ENCODE measurements at regions not wholly inside any gene's neighbourhood (a gene's known extent, or its start where the extent isn't known, plus 50 kb on each side); places are given as distances from the start of the nearest gene placed in this dataset.
"Not testable (repeated sequence)": the region's sequence is repeated elsewhere in the genome, so short reads cannot be mapped to it uniquely, and the experiment has no call there.

DNA sequence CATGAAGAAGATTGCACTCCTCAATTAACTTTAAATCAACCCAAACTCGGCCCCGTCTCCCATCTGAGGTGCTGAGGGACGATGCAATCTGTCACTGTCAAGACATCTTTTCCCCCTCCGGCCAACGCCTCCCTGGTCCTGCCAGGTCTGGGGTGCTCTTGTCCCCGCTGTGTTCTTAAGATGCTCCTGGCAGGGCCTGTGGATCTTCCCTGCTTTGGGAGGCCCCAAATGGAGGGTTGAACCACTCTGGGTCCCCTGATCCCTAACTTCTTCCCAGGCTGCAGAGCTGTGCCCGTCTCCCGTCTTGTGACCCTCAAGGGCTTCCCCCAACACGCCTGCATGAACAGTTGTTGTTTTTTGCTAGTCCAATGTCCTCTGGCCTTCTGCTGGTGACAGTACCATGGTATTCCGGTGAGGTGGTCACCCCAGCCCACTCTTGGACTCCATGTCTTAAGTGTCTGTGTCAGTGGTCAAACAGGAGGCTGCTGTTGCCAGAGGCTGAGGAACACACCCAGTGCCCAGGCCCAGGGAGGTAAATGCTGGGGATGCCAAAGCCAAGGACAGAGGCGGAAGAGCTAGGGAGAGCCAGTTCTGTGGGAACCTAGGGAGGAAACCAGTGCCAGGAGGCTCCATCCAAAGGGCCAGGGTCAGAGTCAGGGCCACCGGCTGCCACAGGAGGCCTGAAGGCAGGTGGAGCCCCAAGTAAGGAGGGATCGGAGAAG is 70.6 kb upstream of the SHANK2 start:
- DNase-seq (no peak), ATAC-seq (no peak)
- no peak overlapping the region for H3K27ac Mint-ChIP-seq
- H3K27me3 ChIP-seq (ENCODE audit: control insufficient read depth in 2 of 2, insufficient read depth in 2 of 2, low read length in 2 of 2), result no peaks in the 10 kb centered on the region
- ChIA-PET CTCF (no interaction called here), POLR2A (no interaction called here)
- H3K4me3 ChIP-seq (ENCODE audit: low read length), result no peak overlapping the region
- peaks cover 0 to 14% (median 6%) of the 10 kb centered on the region in 11 donors for H3K9me3 Mint-ChIP-seq
- H3K36me3 Mint-ChIP-seq, result peaks cover 0 to 15% (median 0%) of the 10 kb centered on the region in 5 donors
- intact Hi-C loops (cut with micrococcal nuclease), result no loop called here
- H3K4me3 Mint-ChIP-seq, result no peak overlapping the region
- no peaks in the 10 kb centered on the region for H3K4me1 ChIP-seq (ENCODE audit: control insufficient read depth in 2 of 2, insufficient read depth in 2 of 2, low read length in 2 of 2)
- peaks cover 2 to 53% (median 29%) of the 10 kb centered on the region in 5 donors for H3K27me3 Mint-ChIP-seq
- H3K9me3 ChIP-seq (ENCODE audit: control insufficient read depth in 2 of 3, low read length in 3 of 3), result no peaks in the 10 kb centered on the region
- no peaks in the 10 kb centered on the region for H3K4me1 Mint-ChIP-seq
- no peaks in the 10 kb centered on the region for H3K36me3 ChIP-seq (ENCODE audit: control insufficient read depth in 2 of 3, insufficient read depth in 3 of 3, low read length in 3 of 3)
- no peak overlapping the region for H3K27ac ChIP-seq (ENCODE audit: low read depth, low read length)

DNA sequence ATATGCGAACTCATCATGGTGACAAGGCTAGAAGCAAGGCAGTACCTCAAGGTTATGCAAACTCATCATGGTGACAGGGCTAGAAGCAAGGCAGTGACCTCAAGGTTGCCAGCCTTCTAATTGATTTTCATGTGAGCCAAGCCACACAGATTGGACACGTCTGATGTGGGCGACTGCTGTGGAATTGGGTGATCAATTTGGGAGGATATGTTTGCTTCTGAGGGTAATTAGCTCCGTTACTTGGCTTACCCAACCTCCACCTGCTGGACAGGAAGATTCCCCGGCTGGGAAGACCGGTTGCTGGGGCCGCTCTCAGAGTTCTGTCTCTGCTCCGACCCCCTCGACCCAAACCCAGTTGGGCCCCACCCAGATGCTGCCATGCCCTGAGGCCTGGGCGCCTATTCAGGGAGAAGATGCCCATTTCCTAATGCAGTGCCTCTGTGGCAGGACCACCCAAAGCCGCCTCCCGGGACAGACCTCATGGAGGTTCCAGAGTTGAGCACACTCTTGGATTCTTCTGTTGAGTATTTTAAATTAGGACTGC is 69.9 kb upstream of the SHANK2 start:
- CTCF ChIA-PET, result no interaction called here
- peaks cover 2 to 59% (median 29%) of the 10 kb centered on the region in 5 donors for H3K27me3 Mint-ChIP-seq
- intact Hi-C loops (cut with micrococcal nuclease), result no loop called here

DNA sequence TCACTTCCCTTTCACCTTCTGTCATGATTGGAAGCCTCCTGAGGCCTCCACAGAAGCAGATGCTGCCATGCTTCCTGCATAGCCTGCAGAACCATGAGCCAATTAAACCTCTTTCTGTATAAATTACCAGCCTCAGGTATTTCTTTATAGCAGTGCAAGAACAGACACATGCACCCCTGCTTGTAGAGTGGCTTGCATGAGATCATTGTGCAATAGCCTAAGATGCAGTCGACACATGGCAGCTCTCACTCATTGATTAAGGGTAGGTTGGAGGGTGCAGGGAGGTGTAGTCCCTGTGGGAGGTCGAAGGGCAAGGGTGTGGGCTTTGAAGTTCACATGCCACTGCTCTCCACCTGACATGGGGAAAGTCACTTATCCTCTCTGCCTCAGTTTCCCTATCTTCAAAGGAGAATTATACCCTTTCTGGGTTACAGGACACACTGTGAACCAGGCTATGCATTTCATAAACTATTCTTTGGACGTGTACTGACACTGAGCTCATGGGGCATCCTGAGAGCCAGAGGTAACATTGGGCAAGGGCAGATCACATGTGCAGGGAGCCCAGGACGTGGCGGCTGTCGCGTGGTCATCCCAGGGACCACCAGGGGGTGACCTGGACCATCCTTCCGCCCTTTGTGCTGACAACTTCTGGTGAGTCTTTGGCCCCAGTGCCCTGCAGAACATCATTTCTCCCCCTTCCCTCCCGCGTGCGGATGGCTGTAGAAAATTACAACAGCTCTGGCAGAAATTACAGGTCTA is 69.2 kb upstream of the SHANK2 start:
- Histone ChIP-seq H3K36me3 (ENCODE audit: control insufficient read depth in 2 of 3, insufficient read depth in 3 of 3, low read length in 3 of 3) (no peaks in the 10 kb centered on the region), H3K4me1 (ENCODE audit: control insufficient read depth in 2 of 2, insufficient read depth in 2 of 2, low read length in 2 of 2) (no peaks in the 10 kb centered on the region), H3K27me3 (ENCODE audit: control insufficient read depth in 2 of 2, insufficient read depth in 2 of 2, low read length in 2 of 2) (no peaks in the 10 kb centered on the region), H3K4me3 (ENCODE audit: low read length) (no peak overlapping the region), H3K27ac (ENCODE audit: low read depth, low read length) (no peak overlapping the region), H3K9me3 (ENCODE audit: control insufficient read depth in 2 of 3, low read length in 3 of 3) (no peaks in the 10 kb centered on the region)
- H3K27ac Mint-ChIP-seq, result no peak overlapping the region
- H3K9me3 Mint-ChIP-seq, result peaks cover 0 to 24% (median 12%) of the 10 kb centered on the region in 11 donors
- H3K36me3 Mint-ChIP-seq, result peaks cover 0 to 19% (median 0%) of the 10 kb centered on the region in 5 donors
- ATAC-seq (no peak), DNase-seq (no peak)
- H3K4me1 Mint-ChIP-seq, result no peaks in the 10 kb centered on the region
- no peak overlapping the region for H3K4me3 Mint-ChIP-seq
- peaks cover 2 to 59% (median 29%) of the 10 kb centered on the region in 5 donors for H3K27me3 Mint-ChIP-seq
- CTCF ChIA-PET, result no interaction called here
- intact Hi-C loops (cut with micrococcal nuclease), result no loop called here
- POLR2A ChIA-PET, result no interaction called here

More for the DNA sequence above, 69.9 kb upstream of the SHANK2 start:
- Mint-ChIP-seq H3K4me3 (no peak overlapping the region), H3K36me3 (peaks cover 0 to 19% (median 0%) of the 10 kb centered on the region in 5 donors), H3K9me3 (peaks cover 0 to 20% (median 10%) of the 10 kb centered on the region in 11 donors), H3K27ac (no peak overlapping the region), H3K4me1 (no peaks in the 10 kb centered on the region)
- Histone ChIP-seq H3K9me3 (ENCODE audit: control insufficient read depth in 2 of 3, low read length in 3 of 3) (no peaks in the 10 kb centered on the region), H3K27me3 (ENCODE audit: control insufficient read depth in 2 of 2, insufficient read depth in 2 of 2, low read length in 2 of 2) (no peaks in the 10 kb centered on the region), H3K36me3 (ENCODE audit: control insufficient read depth in 2 of 3, insufficient read depth in 3 of 3, low read length in 3 of 3) (no peaks in the 10 kb centered on the region), H3K4me1 (ENCODE audit: control insufficient read depth in 2 of 2, insufficient read depth in 2 of 2, low read length in 2 of 2) (no peaks in the 10 kb centered on the region), H3K4me3 (ENCODE audit: low read length) (no peak overlapping the region), H3K27ac (ENCODE audit: low read depth, low read length) (no peak overlapping the region)
- DNase-seq (no peak), ATAC-seq (no peak)
- POLR2A ChIA-PET, result no interaction called here

GRCh38 chr11:71316701-71317100 is 64.3 kb upstream of the SHANK2 start:
- Histone ChIP-seq H3K27ac (ENCODE audit: low read depth, low read length) (no peak overlapping the region), H3K9me3 (ENCODE audit: control insufficient read depth in 2 of 3, low read length in 3 of 3) (no peaks in the 10 kb centered on the region), H3K4me1 (ENCODE audit: control insufficient read depth in 2 of 2, insufficient read depth in 2 of 2, low read length in 2 of 2) (no peaks in the 10 kb centered on the region), H3K4me3 (ENCODE audit: low read length) (no peak overlapping the region), H3K27me3 (ENCODE audit: control insufficient read depth in 2 of 2, insufficient read depth in 2 of 2, low read length in 2 of 2) (no peaks in the 10 kb centered on the region), H3K36me3 (ENCODE audit: control insufficient read depth in 2 of 3, insufficient read depth in 3 of 3, low read length in 3 of 3) (no peaks in the 10 kb centered on the region)
- ChIA-PET CTCF (no interaction called here), POLR2A (no interaction called here)
- no peak overlapping the region for H3K27ac Mint-ChIP-seq
- H3K36me3 Mint-ChIP-seq, result peaks cover 0 to 19% (median 0%) of the 10 kb centered on the region in 5 donors
- intact Hi-C loops (cut with micrococcal nuclease), result no loop called here
- ATAC-seq, result no peak
- peaks cover 2 to 42% (median 20%) of the 10 kb centered on the region in 5 donors for H3K27me3 Mint-ChIP-seq
- no peak overlapping the region for H3K4me3 Mint-ChIP-seq
- H3K4me1 Mint-ChIP-seq, result no peaks in the 10 kb centered on the region
- peaks cover 0 to 30% (median 12%) of the 10 kb centered on the region in 11 donors for H3K9me3 Mint-ChIP-seq
- DNase-seq, result no peak

DNA sequence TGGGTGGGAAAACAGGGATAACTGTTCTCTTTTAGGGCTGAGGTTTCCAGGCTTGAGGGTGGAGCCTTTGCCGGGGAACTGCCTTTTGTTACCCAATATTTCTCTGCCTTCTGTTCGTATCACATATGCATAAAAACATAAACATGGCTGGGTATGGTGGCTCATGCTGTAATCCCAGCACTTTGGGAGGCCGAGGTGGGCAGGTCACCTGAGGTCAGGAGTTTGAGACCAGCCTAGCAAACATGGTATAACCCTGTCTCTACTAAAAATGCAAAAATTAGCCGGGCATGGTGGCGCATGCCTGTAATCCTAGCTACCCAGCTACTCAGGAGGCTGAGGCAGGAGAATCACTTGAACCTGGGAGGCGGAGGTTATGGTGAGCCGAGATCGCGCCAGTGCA is 60.2 kb upstream of the SHANK2 start:
- H3K27me3 Mint-ChIP-seq, result peaks cover 0 to 14% (median 0%) of the 10 kb centered on the region in 5 donors
- H3K4me3 Mint-ChIP-seq; H3K4me3 ChIP-seq (ENCODE audit: low read length); intact Hi-C loops (cut with micrococcal nuclease); H3K27me3 ChIP-seq (ENCODE audit: control insufficient read depth in 2 of 2, insufficient read depth in 2 of 2, low read length in 2 of 2); H3K4me1 Mint-ChIP-seq; CTCF ChIA-PET; H3K27ac Mint-ChIP-seq; DNase-seq; H3K4me1 ChIP-seq (ENCODE audit: control insufficient read depth in 2 of 2, insufficient read depth in 2 of 2, low read length in 2 of 2); H3K36me3 Mint-ChIP-seq; ATAC-seq; H3K27ac ChIP-seq (ENCODE audit: low read depth, low read length); H3K9me3 ChIP-seq (ENCODE audit: control insufficient read depth in 2 of 3, low read length in 3 of 3); H3K36me3 ChIP-seq (ENCODE audit: control insufficient read depth in 2 of 3, insufficient read depth in 3 of 3, low read length in 3 of 3); POLR2A ChIA-PET: not testable (repeated sequence)
- peaks cover 0 to 14% (median 4%) of the 10 kb centered on the region in 11 donors for H3K9me3 Mint-ChIP-seq

GRCh38 chr11:71311928-71312510 is 59.6 kb upstream of the SHANK2 start:
- no peak for DNase-seq
- no peak for ATAC-seq
- POLR2A ChIA-PET, result no interaction called here

More at GRCh38 chr11:71311928-71312510, 59.6 kb upstream of the SHANK2 start:
- CTCF ChIA-PET, result no interaction called here
- Mint-ChIP-seq H3K4me3 (no peak overlapping the region), H3K27ac (no peak overlapping the region), H3K36me3 (no peaks in the 10 kb centered on the region), H3K27me3 (peaks cover 0 to 11% (median 0%) of the 10 kb centered on the region in 5 donors), H3K9me3 (peaks cover 0 to 9% (median 0%) of the 10 kb centered on the region in 11 donors), H3K4me1 (no peaks in the 10 kb centered on the region)
- H3K9me3 ChIP-seq (ENCODE audit: control insufficient read depth in 2 of 3, low read length in 3 of 3), result no peaks in the 10 kb centered on the region
- H3K4me3 ChIP-seq (ENCODE audit: low read length), result no peak overlapping the region
- H3K27me3 ChIP-seq (ENCODE audit: control insufficient read depth in 2 of 2, insufficient read depth in 2 of 2, low read length in 2 of 2), result no peaks in the 10 kb centered on the region
- H3K36me3 ChIP-seq (ENCODE audit: control insufficient read depth in 2 of 3, insufficient read depth in 3 of 3, low read length in 3 of 3), result no peaks in the 10 kb centered on the region
- H3K4me1 ChIP-seq (ENCODE audit: control insufficient read depth in 2 of 2, insufficient read depth in 2 of 2, low read length in 2 of 2), result no peaks in the 10 kb centered on the region
- intact Hi-C loops (cut with micrococcal nuclease), result no loop called here
- no peak overlapping the region for H3K27ac ChIP-seq (ENCODE audit: low read depth, low read length)

All from naive thymus-derived CD4-positive, alpha-beta T cell (primary cell).